Prostate gland (tissue), 2 donors: ENCODE measurements at regions not wholly inside any gene's neighbourhood (a gene's known extent, or its start where the extent isn't known, plus 50 kb on each side); places are given as distances from the start of the nearest gene placed in this dataset.

Source experiments
- DNase-seq: peaks from one replicate; pipeline ENCODE4 v3.0.0-alpha.2; 2019; ENCODE audit warnings: low spot score
- H3K27ac ChIP-seq, 2 donors: fragments of 200-600 bp; sonication (generic); 2 replicates each; pipeline ENCODE4 v1.5.1; 2017 to 2019
- H3K27me3 ChIP-seq: fragments of 200-600 bp; sonication (generic); replicated peaks from 2 replicates; pipeline ENCODE4 v1.5.1; 2019; ENCODE audit not compliant: insufficient read depth
- H3K36me3 ChIP-seq, 2 donors: fragments of 200-600 bp; sonication (generic); 1 replicate in 1 of 2; 2 replicates in 1 of 2; pipeline versions ENCODE4 v1.5.1 to v1.8.1; 2017 to 2019
- H3K4me1 ChIP-seq: fragments of 200-600 bp; sonication (generic); replicated peaks from 2 replicates; pipeline ENCODE4 v1.5.1; 2019
- H3K4me3 ChIP-seq, 2 donors: fragments of 200-600 bp; sonication (generic); 2 replicates each; pipeline ENCODE4 v1.5.1; 2017 to 2019
- H3K9me3 ChIP-seq: fragments of 200-600 bp; sonication (generic); 2 replicates; pipeline ENCODE4 v1.5.1; 2017
- POLR2A ChIP-seq: fragments of 450-650 bp; IDR thresholded peaks from one replicate; pipeline ENCODE4 v1.6.1; 2016; ENCODE audit warnings: antibody characterized with exemption, mild to moderate bottlenecking
- POLR2AphosphoS5 ChIP-seq: sonication (generic); formaldehyde crosslinking; IDR thresholded peaks from one replicate; pipeline ENCODE4 v1.6.1; 2017; ENCODE audit warnings: antibody characterized with exemption
- WGBS: methylation state at CpG from one replicate; pipeline ENCODE4 v1.1.5; 2018; 5-methylcytosine and 5-hydroxymethylcytosine counted together
- intact Hi-C: fragments of 100-400 bp; cut with DNase I; formaldehyde crosslinking; loops from one replicate; pipeline ENCODE4 v1.14.2; 2022
- TF ChIP-seq, protein P1 (sequence below), 4 experiments: fragments of 200-600 bp in 2 of 4; fragments of 450-650 bp in 2 of 4; sonication (generic) in 2 of 4; IDR thresholded peaks; 1 replicate in 3 of 4; 2 replicates in 1 of 4; pipeline ENCODE4 v1.5.1; 2016 to 2019; ENCODE audit warnings: antibody characterized with exemption in 4 of 4, mild to moderate bottlenecking in 2 of 4, moderate library complexity in 2 of 4

DNA sequence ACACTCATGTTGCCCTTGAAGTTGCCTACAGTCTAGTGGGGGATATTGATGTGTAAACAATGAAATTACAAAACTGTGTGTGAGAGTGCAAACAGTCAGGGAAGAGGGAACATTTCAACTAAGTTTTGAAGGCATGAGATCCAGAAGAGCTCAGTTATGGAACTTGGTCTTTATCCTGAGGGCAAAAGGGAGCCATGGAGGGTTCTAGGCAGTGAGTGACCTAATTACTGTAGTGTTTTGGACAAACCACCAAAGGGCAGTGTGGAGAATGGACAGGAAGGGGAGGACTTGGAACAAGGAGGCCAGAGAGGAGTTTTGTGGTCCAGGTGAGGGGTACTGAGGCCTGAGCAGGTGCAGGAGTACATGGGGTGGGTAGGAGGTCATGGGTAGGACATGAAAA is 143.7 kb upstream of the SMIM23 start:
- H3K9me3 ChIP-seq, result no peaks in the 10 kb centered on the region
- H3K36me3 ChIP-seq, result no peaks in the 10 kb centered on the region
- peaks cover 2% of the 10 kb centered on the region for H3K27me3 ChIP-seq
- H3K4me3 ChIP-seq, result no peak overlapping the region
- no peak for TF ChIP-seq POLR2A
- no peak for TF ChIP-seq POLR2AphosphoS5
- TF ChIP-seq, protein P1, sequence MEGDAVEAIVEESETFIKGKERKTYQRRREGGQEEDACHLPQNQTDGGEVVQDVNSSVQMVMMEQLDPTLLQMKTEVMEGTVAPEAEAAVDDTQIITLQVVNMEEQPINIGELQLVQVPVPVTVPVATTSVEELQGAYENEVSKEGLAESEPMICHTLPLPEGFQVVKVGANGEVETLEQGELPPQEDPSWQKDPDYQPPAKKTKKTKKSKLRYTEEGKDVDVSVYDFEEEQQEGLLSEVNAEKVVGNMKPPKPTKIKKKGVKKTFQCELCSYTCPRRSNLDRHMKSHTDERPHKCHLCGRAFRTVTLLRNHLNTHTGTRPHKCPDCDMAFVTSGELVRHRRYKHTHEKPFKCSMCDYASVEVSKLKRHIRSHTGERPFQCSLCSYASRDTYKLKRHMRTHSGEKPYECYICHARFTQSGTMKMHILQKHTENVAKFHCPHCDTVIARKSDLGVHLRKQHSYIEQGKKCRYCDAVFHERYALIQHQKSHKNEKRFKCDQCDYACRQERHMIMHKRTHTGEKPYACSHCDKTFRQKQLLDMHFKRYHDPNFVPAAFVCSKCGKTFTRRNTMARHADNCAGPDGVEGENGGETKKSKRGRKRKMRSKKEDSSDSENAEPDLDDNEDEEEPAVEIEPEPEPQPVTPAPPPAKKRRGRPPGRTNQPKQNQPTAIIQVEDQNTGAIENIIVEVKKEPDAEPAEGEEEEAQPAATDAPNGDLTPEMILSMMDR (IDR thresholded peaks at IDR 0.05), result no peak
- no peak overlapping the region for H3K27ac ChIP-seq
- intact Hi-C loops, result no loop called here
- H3K4me1 ChIP-seq, result no peaks in the 10 kb centered on the region
- DNase-seq, result no peak

DNA sequence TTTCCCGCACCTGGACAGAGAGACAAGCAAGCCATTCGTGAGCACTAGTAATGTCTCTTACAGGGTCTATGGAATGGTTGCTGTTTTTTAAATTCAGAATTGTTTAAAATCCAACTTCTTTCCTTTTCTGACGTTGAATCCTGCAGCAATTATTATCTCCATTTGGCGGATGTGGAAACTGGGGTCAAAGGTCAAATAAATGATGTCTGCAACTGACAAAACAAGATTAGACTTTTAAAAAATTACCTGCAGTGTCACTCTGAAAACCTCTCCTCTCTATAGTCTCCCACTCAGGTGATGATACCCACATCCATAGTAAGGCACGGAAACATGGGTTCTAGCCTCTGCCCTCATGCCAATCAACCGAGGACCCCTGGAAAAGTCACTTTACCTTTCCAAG is 142.7 kb upstream of the SMIM23 start:
- Histone ChIP-seq H3K4me1 (no peaks in the 10 kb centered on the region), H3K4me3 (no peak overlapping the region), H3K36me3 (no peaks in the 10 kb centered on the region), H3K27me3 (peaks cover 2% of the 10 kb centered on the region), H3K27ac (no peak overlapping the region), H3K9me3 (no peaks in the 10 kb centered on the region)
- intact Hi-C loops, result no loop called here
- WGBS, result 91% methylated on average over 6 of the region's 6 CpGs
- DNase-seq, result no peak
- TF ChIP-seq POLR2A (no peak), POLR2AphosphoS5 (no peak)
- TF ChIP-seq, protein P1 (IDR thresholded peaks at IDR 0.05), result no peak

DNA sequence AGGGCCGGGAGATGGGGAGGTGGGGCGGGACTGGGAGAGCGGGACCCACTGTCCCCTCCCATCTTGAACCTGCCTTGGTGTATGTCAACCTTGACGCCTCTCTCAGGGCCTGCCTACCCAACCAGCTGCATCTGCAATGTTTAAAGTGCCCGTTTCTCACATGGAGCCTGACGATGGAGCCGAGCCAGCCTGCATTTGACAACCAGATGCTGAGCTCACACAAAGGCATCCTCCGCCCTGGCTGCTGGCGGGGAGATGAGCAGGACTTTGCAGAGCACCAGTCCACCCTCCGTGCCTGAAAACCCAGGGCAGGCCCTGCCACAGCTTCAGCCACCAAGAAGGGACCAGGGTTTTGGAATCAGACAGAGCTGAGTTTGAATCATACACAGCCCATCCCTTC is 141.1 kb upstream of the SMIM23 start:
- Histone ChIP-seq H3K36me3 (no peaks in the 10 kb centered on the region), H3K4me3 (no peak overlapping the region), H3K4me1 (no peaks in the 10 kb centered on the region), H3K27ac (no peak overlapping the region), H3K9me3 (no peaks in the 10 kb centered on the region), H3K27me3 (peaks cover 2% of the 10 kb centered on the region)
- 67% methylated on average over 10 of the region's 10 CpGs for WGBS
- intact Hi-C loops, result no loop called here
- TF ChIP-seq, protein P1 (IDR thresholded peaks at IDR 0.05), result no peak
- TF ChIP-seq POLR2AphosphoS5 (no peak), POLR2A (no peak)
- no peak for DNase-seq

DNA sequence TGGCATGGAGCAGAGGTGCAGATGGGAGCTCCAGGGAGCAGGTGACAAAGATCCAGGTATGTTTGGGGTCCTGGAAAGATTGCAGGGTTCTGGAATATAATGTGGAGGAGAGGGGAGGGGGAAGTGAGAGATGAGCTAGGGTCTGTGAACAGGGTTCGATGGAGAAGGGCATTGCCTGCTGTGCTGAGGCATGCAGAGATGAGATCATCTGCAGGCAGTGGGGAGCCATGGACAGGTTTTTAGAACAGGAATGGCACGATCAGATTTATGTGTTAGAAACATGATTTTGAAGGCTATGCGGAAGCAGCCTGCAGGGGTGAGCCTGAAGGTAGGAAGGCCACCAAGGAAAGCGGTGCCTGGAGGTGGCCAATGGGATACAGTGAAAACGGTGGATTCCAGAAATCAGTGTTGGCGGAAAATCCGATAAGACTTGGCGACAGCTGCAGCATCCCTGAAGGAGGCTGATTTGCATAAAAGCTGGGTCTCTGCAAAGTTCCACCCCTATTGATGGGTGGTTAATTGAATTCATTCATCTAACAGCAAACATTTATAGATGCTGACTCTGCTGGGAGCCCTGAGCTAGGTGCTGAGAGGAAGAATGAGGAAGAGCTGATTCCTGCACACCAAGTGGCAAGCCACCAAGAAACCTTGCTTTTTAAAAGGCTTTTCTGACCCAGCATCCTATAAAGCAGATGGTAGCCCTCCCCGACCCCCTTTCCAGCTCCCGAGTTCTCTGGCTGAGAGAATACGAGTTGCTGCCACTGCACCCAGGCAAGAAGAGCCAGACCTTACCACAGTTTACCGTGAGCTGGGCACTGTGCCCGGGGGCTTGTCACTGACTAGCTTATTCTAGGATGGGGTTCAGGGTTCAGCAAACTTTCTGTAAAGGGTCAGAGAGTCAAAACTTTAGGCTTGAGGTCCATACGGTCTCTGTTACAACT is 139.2 kb upstream of the SMIM23 start:
- no peak overlapping the region for H3K4me3 ChIP-seq
- TF ChIP-seq POLR2AphosphoS5 (no peak), POLR2A (no peak)
- TF ChIP-seq, protein P1 (IDR thresholded peaks at IDR 0.05), result no peak
- intact Hi-C loops, result no loop called here
- peaks cover 2% of the 10 kb centered on the region for H3K27me3 ChIP-seq
- WGBS, result 75% methylated on average over 14 of the region's 14 CpGs
- no peak overlapping the region for H3K27ac ChIP-seq
- H3K9me3 ChIP-seq, result no peaks in the 10 kb centered on the region
- H3K4me1 ChIP-seq, result no peaks in the 10 kb centered on the region
- no peaks in the 10 kb centered on the region for H3K36me3 ChIP-seq
- no peak for DNase-seq
